T-helper 22 cell (primary cell): ENCODE measurements at regions not wholly inside any gene's neighbourhood (a gene's known extent, or its start where the extent isn't known, plus 50 kb on each side); places are given as distances from the start of the nearest gene placed in this dataset.
A peak's percentile ranks its signal among the peaks of the same experiment; 100 is the strongest.
"Not testable (repeated sequence)": the region's sequence is repeated elsewhere in the genome, so short reads cannot be mapped to it uniquely, and the experiment has no call there.

Experiments used
- DNase-seq: peaks from one replicate; pipeline ENCODE4 v3.0.0-alpha.2; 2020; ENCODE audit warnings: low read depth

- not testable (repeated sequence) for DNase-seq
Observed at GRCh38 chr7:75201606-75202079, 109.3 kb downstream of the GTF2IRD2B start.

GRCh38 chr7:75205367-75206085 lies 113.1 kb downstream of the GTF2IRD2B start:
- DNase-seq, result not testable (repeated sequence)

- DNase-seq, result not testable (repeated sequence)
Observed at GRCh38 chr7:75215460-75215859, 123.1 kb downstream of the GTF2IRD2B start.

- DNase-seq, result not testable (repeated sequence)
Observed at GRCh38 chr7:75216963-75217362, 124.6 kb downstream of the GTF2IRD2B start.

GRCh38 chr7:75226102-75226501 lies 133.7 kb downstream of the GTF2IRD2B start:
- not testable (repeated sequence) for DNase-seq

GRCh38 chr7:75229558-75229957 lies 137.2 kb downstream of the GTF2IRD2B start:
- DNase-seq, result not testable (repeated sequence)

GRCh38 chr7:75230558-75230957 lies 138.2 kb downstream of the GTF2IRD2B start:
- not testable (repeated sequence) for DNase-seq

- DNase-seq, result not testable (repeated sequence)
Observed at GRCh38 chr7:75235092-75235826, 142.9 kb downstream of the GTF2IRD2B start.

GRCh38 chr7:75235827-75236167 lies 143.4 kb downstream of the GTF2IRD2B start:
- DNase-seq, result not testable (repeated sequence)

GRCh38 chr7:75237255-75238187 lies 145.1 kb downstream of the GTF2IRD2B start:
- peak; percentile 58 for DNase-seq

GRCh38 chr7:75238309-75238708 lies 145.9 kb downstream of the GTF2IRD2B start:
- DNase-seq, result not testable (repeated sequence)

GRCh38 chr7:75243638-75244037 lies 151.2 kb downstream of the GTF2IRD2B start:
- not testable (repeated sequence) for DNase-seq

- not testable (repeated sequence) for DNase-seq
Observed at GRCh38 chr7:75248216-75248615, 147.2 kb upstream of the TRIM73 start.

- DNase-seq, result not testable (repeated sequence)
Observed at GRCh38 chr7:75254238-75254637, 141.2 kb upstream of the TRIM73 start.

- not testable (repeated sequence) for DNase-seq
Observed at GRCh38 chr7:75257442-75257841, 138.0 kb upstream of the TRIM73 start.

GRCh38 chr7:75259454-75260003 lies 135.9 kb upstream of the TRIM73 start:
- not testable (repeated sequence) for DNase-seq

GRCh38 chr7:75261660-75262059 lies 133.8 kb upstream of the TRIM73 start:
- DNase-seq, result not testable (repeated sequence)

GRCh38 chr7:75268158-75268557 lies 127.3 kb upstream of the TRIM73 start:
- DNase-seq, result not testable (repeated sequence)

GRCh38 chr7:75269159-75269558 lies 126.3 kb upstream of the TRIM73 start:
- DNase-seq, result not testable (repeated sequence)

- not testable (repeated sequence) for DNase-seq
Observed at GRCh38 chr7:75274114-75274513, 121.3 kb upstream of the TRIM73 start.
